Stimulated activated naive CD8-positive, alpha-beta T cell treated with anti-CD3 and anti-CD28 coated beads, Interleukin-15, Interleukin-2, amounts not matched to agents 100 ng/mL and 50 ng/mL, for 24 hours (primary cell): ENCODE measurements at regions not wholly inside any gene's neighbourhood (a gene's known extent, or its start where the extent isn't known, plus 50 kb on each side); places are given as distances from the start of the nearest gene placed in this dataset.

Experiments used
- H3K27ac Mint-ChIP-seq: one replicate; pipeline ENCODE4 v1.8.0; 2021; ENCODE audit warnings: mild to moderate bottlenecking, mixed read lengths
- H3K27me3 Mint-ChIP-seq: one replicate; pipeline ENCODE4 v1.8.0; 2021; ENCODE audit warnings: mixed read lengths
- H3K36me3 Mint-ChIP-seq: one replicate; pipeline ENCODE4 v1.8.0; 2021; ENCODE audit warnings: low read depth, mixed read lengths
- H3K4me1 Mint-ChIP-seq: one replicate; pipeline ENCODE4 v1.8.0; 2021; ENCODE audit warnings: low read depth, mixed read lengths
- H3K4me3 Mint-ChIP-seq: one replicate; pipeline ENCODE4 v1.8.0; 2021; ENCODE audit warnings: mild to moderate bottlenecking, mixed read lengths
- H3K9me3 Mint-ChIP-seq: one replicate; pipeline ENCODE4 v1.8.0; 2021; ENCODE audit warnings: mixed read lengths

GRCh38 chr2:145096582-145096981 is 576.7 kb upstream of the ZEB2 start:
- Mint-ChIP-seq H3K27me3 (peaks cover 7% of the 10 kb centered on the region), H3K4me3 (no peak overlapping the region), H3K4me1 (no peaks in the 10 kb centered on the region), H3K36me3 (no peaks in the 10 kb centered on the region), H3K27ac (no peak overlapping the region), H3K9me3 (no peaks in the 10 kb centered on the region)

- Mint-ChIP-seq H3K4me3 (no peak overlapping the region), H3K36me3 (no peaks in the 10 kb centered on the region), H3K27ac (no peak overlapping the region), H3K9me3 (no peaks in the 10 kb centered on the region), H3K27me3 (peaks cover 7% of the 10 kb centered on the region), H3K4me1 (no peaks in the 10 kb centered on the region)
Measured at GRCh38 chr2:145095641-145096435, 575.9 kb upstream of the ZEB2 start.

GRCh38 chr2:145094370-145094769 is 574.5 kb upstream of the ZEB2 start:
- H3K4me1 Mint-ChIP-seq = no peaks in the 10 kb centered on the region
- no peaks in the 10 kb centered on the region for H3K36me3 Mint-ChIP-seq
- peaks cover 3% of the 10 kb centered on the region for H3K27me3 Mint-ChIP-seq
- H3K4me3 Mint-ChIP-seq = no peak overlapping the region
- H3K27ac Mint-ChIP-seq = no peak overlapping the region
- H3K9me3 Mint-ChIP-seq = no peaks in the 10 kb centered on the region

GRCh38 chr2:145091967-145092366 is 572.0 kb upstream of the ZEB2 start:
- H3K9me3 Mint-ChIP-seq = no peaks in the 10 kb centered on the region
- H3K36me3 Mint-ChIP-seq = no peaks in the 10 kb centered on the region
- no peak overlapping the region for H3K4me3 Mint-ChIP-seq

GRCh38 chr2:145090841-145091761 is 571.2 kb upstream of the ZEB2 start:
- Mint-ChIP-seq H3K4me1 (no peaks in the 10 kb centered on the region), H3K36me3 (no peaks in the 10 kb centered on the region), H3K9me3 (no peaks in the 10 kb centered on the region), H3K27ac (no peak overlapping the region), H3K4me3 (no peak overlapping the region), H3K27me3 (no peaks in the 10 kb centered on the region)

More at GRCh38 chr2:145091967-145092366, 572.0 kb upstream of the ZEB2 start:
- H3K27ac Mint-ChIP-seq = no peak overlapping the region
- no peaks in the 10 kb centered on the region for H3K27me3 Mint-ChIP-seq
- no peaks in the 10 kb centered on the region for H3K4me1 Mint-ChIP-seq

- H3K27ac Mint-ChIP-seq = no peak overlapping the region
- H3K4me1 Mint-ChIP-seq = no peaks in the 10 kb centered on the region
- H3K27me3 Mint-ChIP-seq = no peaks in the 10 kb centered on the region
- no peak overlapping the region for H3K4me3 Mint-ChIP-seq
- no peaks in the 10 kb centered on the region for H3K36me3 Mint-ChIP-seq
- H3K9me3 Mint-ChIP-seq = no peaks in the 10 kb centered on the region
Measured at GRCh38 chr2:145088756-145089155, 568.8 kb upstream of the ZEB2 start.

- H3K27me3 Mint-ChIP-seq = no peaks in the 10 kb centered on the region
- no peaks in the 10 kb centered on the region for H3K4me1 Mint-ChIP-seq
- no peak overlapping the region for H3K4me3 Mint-ChIP-seq
Measured at GRCh38 chr2:145086910-145087309, 567.0 kb upstream of the ZEB2 start.

GRCh38 chr2:145085612-145086011 is 565.7 kb upstream of the ZEB2 start:
- Mint-ChIP-seq H3K9me3 (no peaks in the 10 kb centered on the region), H3K4me3 (no peak overlapping the region), H3K27ac (no peak overlapping the region)

More at GRCh38 chr2:145086910-145087309, 567.0 kb upstream of the ZEB2 start:
- Mint-ChIP-seq H3K27ac (no peak overlapping the region), H3K9me3 (no peaks in the 10 kb centered on the region), H3K36me3 (no peaks in the 10 kb centered on the region)

GRCh38 chr2:145080426-145080825 is 560.5 kb upstream of the ZEB2 start:
- H3K27me3 Mint-ChIP-seq = peaks cover 4% of the 10 kb centered on the region
- no peak overlapping the region for H3K4me3 Mint-ChIP-seq
- no peaks in the 10 kb centered on the region for H3K4me1 Mint-ChIP-seq
- no peaks in the 10 kb centered on the region for H3K9me3 Mint-ChIP-seq
- no peaks in the 10 kb centered on the region for H3K36me3 Mint-ChIP-seq
- no peak overlapping the region for H3K27ac Mint-ChIP-seq

More at GRCh38 chr2:145085612-145086011, 565.7 kb upstream of the ZEB2 start:
- no peaks in the 10 kb centered on the region for H3K27me3 Mint-ChIP-seq
- no peaks in the 10 kb centered on the region for H3K4me1 Mint-ChIP-seq
- H3K36me3 Mint-ChIP-seq = no peaks in the 10 kb centered on the region

- H3K4me1 Mint-ChIP-seq = no peaks in the 10 kb centered on the region
- H3K27ac Mint-ChIP-seq = no peak overlapping the region
- no peaks in the 10 kb centered on the region for H3K36me3 Mint-ChIP-seq
- H3K4me3 Mint-ChIP-seq = no peak overlapping the region
- peaks cover 4% of the 10 kb centered on the region for H3K27me3 Mint-ChIP-seq
- no peaks in the 10 kb centered on the region for H3K9me3 Mint-ChIP-seq
Measured at GRCh38 chr2:145079641-145080040, 559.7 kb upstream of the ZEB2 start.

- no peaks in the 10 kb centered on the region for H3K9me3 Mint-ChIP-seq
- peaks cover 4% of the 10 kb centered on the region for H3K27me3 Mint-ChIP-seq
- no peaks in the 10 kb centered on the region for H3K4me1 Mint-ChIP-seq
- no peak overlapping the region for H3K27ac Mint-ChIP-seq
- no peaks in the 10 kb centered on the region for H3K36me3 Mint-ChIP-seq
- no peak overlapping the region for H3K4me3 Mint-ChIP-seq
Measured at GRCh38 chr2:145078923-145079322, 559.0 kb upstream of the ZEB2 start.

- Mint-ChIP-seq H3K27me3 (peaks cover 4% of the 10 kb centered on the region), H3K4me3 (no peak overlapping the region), H3K36me3 (no peaks in the 10 kb centered on the region), H3K9me3 (no peaks in the 10 kb centered on the region), H3K4me1 (no peaks in the 10 kb centered on the region), H3K27ac (no peak overlapping the region)
Measured at GRCh38 chr2:145076085-145076484, 556.2 kb upstream of the ZEB2 start.

- peaks cover 4% of the 10 kb centered on the region for H3K27me3 Mint-ChIP-seq
- H3K36me3 Mint-ChIP-seq = no peaks in the 10 kb centered on the region
- no peaks in the 10 kb centered on the region for H3K4me1 Mint-ChIP-seq
- H3K4me3 Mint-ChIP-seq = no peak overlapping the region
- H3K27ac Mint-ChIP-seq = no peak overlapping the region
- H3K9me3 Mint-ChIP-seq = no peaks in the 10 kb centered on the region
Measured at GRCh38 chr2:145075454-145076062, 555.6 kb upstream of the ZEB2 start.

GRCh38 chr2:145070703-145071102 is 550.8 kb upstream of the ZEB2 start:
- peaks cover 6% of the 10 kb centered on the region for H3K9me3 Mint-ChIP-seq
- peaks cover 3% of the 10 kb centered on the region for H3K27me3 Mint-ChIP-seq
- H3K36me3 Mint-ChIP-seq = no peaks in the 10 kb centered on the region
- no peak overlapping the region for H3K4me3 Mint-ChIP-seq
- H3K4me1 Mint-ChIP-seq = no peaks in the 10 kb centered on the region
- H3K27ac Mint-ChIP-seq = no peak overlapping the region

GRCh38 chr2:145068509-145068908 is 548.6 kb upstream of the ZEB2 start:
- Mint-ChIP-seq H3K27me3 (peaks cover 3% of the 10 kb centered on the region), H3K36me3 (no peaks in the 10 kb centered on the region), H3K9me3 (peaks cover 6% of the 10 kb centered on the region), H3K4me1 (no peaks in the 10 kb centered on the region), H3K4me3 (no peak overlapping the region), H3K27ac (no peak overlapping the region)
